ENCODE measurements at regions not wholly inside any gene's neighbourhood (a gene's known extent, or its start where the extent isn't known, plus 50 kb on each side); places are given as distances from the start of the nearest gene placed in this dataset.
"Not testable (repeated sequence)": the region's sequence is repeated elsewhere in the genome, so short reads cannot be mapped to it uniquely, and the experiment has no call there.

GRCh38 chr10:57661206-57661605 lies 606.5 kb downstream of the IPMK start:
- DNase-seq = no peak

- no peak for DNase-seq
Observed at GRCh38 chr10:57657164-57657765, 610.4 kb downstream of the IPMK start.

GRCh38 chr10:57654856-57655255 lies 612.8 kb downstream of the IPMK start:
- no peak for DNase-seq

- DNase-seq = not testable (repeated sequence)
Observed at GRCh38 chr10:57645108-57645507, 622.6 kb downstream of the IPMK start.

- no peak for DNase-seq
Observed at GRCh38 chr10:57638411-57638810, 629.3 kb downstream of the IPMK start.

GRCh38 chr10:57628592-57629284 lies 639.0 kb downstream of the IPMK start:
- DNase-seq = no peak

- DNase-seq = no peak
Observed at GRCh38 chr10:57627642-57628178, 640.0 kb downstream of the IPMK start.

- DNase-seq = no peak
Observed at GRCh38 chr10:57624856-57625592, 642.7 kb downstream of the IPMK start.

- DNase-seq = no peak
Observed at GRCh38 chr10:57624066-57624465, 643.6 kb downstream of the IPMK start.

- DNase-seq = no peak
Observed at GRCh38 chr10:57621466-57621865, 646.2 kb downstream of the IPMK start.

GRCh38 chr10:57605948-57606485 lies 661.7 kb downstream of the IPMK start:
- no peak for DNase-seq

GRCh38 chr10:57599440-57599839 lies 668.3 kb downstream of the IPMK start:
- no peak for DNase-seq

GRCh38 chr10:57593983-57594573 lies 673.6 kb downstream of the IPMK start:
- DNase-seq = no peak

- DNase-seq = no peak
Observed at GRCh38 chr10:57579926-57580325, 687.8 kb downstream of the IPMK start.

- no peak for DNase-seq
Observed at GRCh38 chr10:57562211-57562610, 705.5 kb downstream of the IPMK start.

- not testable (repeated sequence) for DNase-seq
Observed at GRCh38 chr10:57551774-57552173, 715.9 kb downstream of the IPMK start.

GRCh38 chr10:57535306-57535705 lies 732.4 kb downstream of the IPMK start:
- no peak for DNase-seq

- no peak for DNase-seq
Observed at GRCh38 chr10:57513637-57514036, 754.1 kb downstream of the IPMK start.

GRCh38 chr10:57507788-57508187 lies 759.9 kb downstream of the IPMK start:
- no peak for DNase-seq

GRCh38 chr10:57506414-57507094 lies 761.1 kb downstream of the IPMK start:
- DNase-seq = no peak

GRCh38 chr10:57494486-57494885 lies 773.2 kb downstream of the IPMK start:
- no peak for DNase-seq

- DNase-seq = no peak
Observed at GRCh38 chr10:57482259-57482658, 785.4 kb downstream of the IPMK start.

Measured in central memory CD4-positive, alpha-beta T cell (primary cell).